HT1080 (cell line): ENCODE measurements at regions not wholly inside any gene's neighbourhood (a gene's known extent, or its start where the extent isn't known, plus 50 kb on each side); places are given as distances from the start of the nearest gene placed in this dataset.
A peak's percentile ranks its signal among the peaks of the same experiment; 100 is the strongest.

Source experiments
- DNase-seq: peaks from one replicate; pipeline ENCODE4 v3.0.0-alpha.2; 2015; ENCODE audit warnings: low read depth

DNA sequence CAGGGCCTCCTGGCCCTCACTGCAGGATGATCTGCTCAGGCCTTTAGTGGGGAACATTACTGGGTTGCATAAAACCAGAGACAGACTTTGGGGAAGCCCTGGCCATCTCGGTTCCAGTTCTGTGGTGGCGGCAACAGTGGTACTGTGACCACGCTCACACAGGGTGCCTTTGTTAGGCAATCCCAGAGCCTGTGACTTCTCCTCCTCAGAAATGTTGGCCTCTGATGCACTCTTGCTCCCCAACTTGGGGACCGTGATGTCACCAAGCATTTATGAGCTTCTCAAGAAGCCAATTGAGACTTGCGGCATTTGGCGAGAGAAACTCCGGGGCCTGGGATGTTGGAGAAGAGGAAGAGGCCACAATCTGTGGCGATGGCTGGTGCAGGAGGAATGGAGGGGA lies 80.9 kb upstream of the PKDCC start:
- DNase-seq = no peak

DNA sequence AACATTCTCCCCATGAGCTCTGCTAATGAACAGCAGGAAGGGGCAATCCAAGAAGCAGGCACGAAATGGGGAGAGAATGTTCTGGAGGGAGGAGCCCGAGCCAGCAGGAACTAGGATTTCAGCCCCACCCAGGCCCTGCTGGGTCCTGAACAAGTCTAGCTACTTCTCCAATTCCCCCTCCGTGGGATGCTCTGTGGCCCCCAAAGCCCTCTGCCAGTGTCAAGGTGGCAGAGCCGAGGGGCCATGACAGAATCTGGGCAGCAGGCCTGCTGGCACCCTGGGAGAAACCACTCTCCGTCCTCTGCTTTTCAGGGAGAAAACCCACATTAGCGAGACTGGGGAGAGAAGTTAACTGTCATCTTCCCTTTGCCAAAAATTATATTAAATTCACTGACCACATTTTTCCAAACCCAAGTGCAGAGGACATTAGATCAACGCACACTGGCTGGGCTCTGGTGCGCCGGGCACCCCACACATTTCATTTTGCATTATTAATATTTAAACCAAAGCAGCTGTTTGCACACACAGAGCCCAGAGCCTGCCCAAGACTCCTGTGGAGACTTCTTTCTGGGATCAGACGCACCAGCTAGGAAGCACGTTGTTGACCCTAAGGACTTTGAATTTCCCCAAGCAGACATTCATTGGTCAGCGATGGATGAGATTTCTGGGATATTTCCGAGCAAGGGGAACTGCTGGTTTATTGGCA lies 80.2 kb upstream of the PKDCC start:
- no peak for DNase-seq

DNA sequence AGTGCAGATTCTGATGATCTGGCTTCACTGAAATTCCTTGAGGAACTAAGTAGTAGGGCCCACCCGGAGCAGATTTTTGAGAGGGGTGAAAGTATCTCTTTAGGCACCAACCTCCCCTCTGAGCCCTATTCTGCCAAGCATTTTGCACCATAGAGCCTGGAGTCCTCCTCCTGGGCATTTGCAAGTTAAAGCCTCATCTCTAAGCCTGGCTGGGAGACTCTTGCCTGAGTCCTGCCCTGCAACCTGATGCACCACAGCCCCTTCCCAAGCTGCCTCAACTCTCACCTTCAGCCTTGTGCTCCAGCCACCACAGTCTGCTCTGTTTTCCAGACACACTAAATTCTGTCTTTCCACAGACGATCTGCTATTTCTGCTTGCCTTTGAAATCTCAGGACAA lies 79.6 kb upstream of the PKDCC start:
- DNase-seq = no peak

DNA sequence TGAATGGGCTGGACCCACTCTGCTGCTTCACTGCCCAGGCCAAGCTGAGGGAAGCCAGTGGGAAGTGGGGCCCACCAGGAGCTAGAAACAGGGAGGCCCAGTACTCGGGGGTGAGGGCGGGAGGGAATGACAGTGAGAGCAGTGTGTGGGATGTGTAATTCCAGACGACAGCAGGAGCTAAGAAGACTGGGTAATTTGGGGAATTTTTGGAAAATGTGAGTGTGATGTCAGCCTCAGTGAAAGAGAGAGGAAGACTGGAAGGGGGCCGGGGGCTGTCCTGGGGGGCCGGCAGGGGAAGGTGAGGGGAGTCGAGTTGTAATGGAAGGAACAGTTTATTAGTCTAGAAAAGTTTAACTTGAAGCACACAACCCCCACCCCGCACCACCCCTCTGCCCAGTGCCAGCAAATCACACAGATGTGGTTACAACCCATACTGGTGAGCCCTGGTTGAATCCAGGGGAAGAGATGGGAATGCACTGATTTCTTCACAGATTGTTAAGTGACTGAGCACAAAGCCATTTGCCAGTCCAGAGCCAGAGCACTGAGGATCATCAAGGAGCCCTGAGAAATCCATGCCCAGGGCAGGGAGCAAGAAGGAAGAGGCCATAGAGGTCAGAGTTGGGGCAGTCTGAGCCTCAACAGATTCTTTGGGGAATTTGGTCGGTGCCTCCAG lies 76.7 kb upstream of the PKDCC start:
- no peak for DNase-seq

DNA sequence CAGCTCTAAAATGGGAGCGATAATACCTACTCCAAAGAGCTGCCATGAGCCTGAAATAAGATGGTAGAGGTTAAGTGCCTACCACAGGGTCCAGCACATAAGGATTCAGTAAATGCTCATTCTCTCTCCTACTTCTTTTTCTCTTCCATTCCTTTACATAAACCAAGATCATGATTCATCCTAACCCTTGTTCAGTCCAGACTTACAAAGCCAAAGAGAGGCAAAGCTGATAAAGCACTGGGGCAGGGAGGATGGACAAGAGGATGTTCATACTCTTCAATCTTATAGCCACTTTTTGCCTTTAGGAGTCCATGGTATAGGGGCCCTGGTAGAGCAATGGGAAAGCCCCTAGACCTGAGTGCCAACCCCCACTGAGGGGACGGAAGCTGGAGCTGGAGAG lies 75.6 kb upstream of the PKDCC start:
- no peak for DNase-seq

DNA sequence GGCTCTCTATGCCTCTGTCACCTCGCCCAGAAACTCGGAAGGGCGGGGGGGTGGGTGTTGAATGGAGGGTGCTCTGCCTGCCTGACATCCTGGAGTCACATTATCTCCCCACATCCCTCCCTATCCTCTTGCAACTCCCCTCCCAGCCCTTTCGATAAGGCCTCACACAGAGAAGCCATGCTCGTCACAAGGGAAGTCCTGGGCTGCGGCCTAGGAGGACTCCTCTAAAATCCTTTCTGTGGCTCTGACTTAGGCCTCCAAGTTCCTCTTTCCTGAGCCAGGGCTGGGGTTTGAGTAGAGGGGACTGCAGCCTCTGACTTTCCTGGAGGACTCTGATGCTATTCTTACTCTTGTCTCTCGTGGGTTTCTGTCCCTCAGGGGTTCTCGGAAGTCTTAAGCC lies 75.0 kb upstream of the PKDCC start:
- DNase-seq = no peak

DNA sequence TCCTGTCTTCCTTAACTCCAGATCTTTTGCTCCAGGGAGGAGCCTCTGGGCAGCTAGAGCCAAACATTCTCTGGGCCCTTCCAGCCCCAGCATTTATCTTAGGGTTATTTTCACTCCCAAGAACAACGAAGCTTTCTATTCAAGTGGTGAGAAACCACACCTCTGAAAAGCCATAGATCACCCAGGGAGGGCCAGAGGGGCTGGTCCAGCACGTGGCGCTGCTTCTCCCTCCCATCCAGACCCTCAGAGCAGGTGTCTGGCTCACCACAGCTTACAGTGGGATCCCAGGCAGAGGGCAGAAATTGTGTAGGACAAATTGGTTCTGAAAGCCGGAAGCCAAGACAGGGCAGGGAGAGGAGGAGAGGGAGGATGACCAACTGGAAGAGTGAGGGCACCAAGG lies 74.0 kb upstream of the PKDCC start:
- no peak for DNase-seq

DNA sequence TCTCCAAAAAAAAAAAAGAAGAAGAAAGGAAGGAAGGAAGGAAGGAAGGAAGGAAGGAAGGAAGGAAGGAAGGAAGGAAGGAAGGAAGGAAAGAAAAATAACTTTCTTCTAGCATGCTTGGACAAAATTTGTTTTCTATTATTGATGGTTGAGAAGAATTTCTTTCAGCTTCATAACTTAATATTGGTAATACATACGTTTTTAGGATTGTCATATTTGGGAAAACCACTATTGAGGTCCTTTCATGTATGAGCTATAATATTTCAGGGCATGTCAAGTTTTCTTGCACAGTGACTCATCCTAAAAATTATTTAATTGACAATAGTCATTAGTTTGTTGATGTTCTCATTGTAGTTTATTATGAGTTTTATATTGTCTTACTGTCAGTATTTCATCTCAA lies 66.4 kb upstream of the PKDCC start:
- DNase-seq = no peak

DNA sequence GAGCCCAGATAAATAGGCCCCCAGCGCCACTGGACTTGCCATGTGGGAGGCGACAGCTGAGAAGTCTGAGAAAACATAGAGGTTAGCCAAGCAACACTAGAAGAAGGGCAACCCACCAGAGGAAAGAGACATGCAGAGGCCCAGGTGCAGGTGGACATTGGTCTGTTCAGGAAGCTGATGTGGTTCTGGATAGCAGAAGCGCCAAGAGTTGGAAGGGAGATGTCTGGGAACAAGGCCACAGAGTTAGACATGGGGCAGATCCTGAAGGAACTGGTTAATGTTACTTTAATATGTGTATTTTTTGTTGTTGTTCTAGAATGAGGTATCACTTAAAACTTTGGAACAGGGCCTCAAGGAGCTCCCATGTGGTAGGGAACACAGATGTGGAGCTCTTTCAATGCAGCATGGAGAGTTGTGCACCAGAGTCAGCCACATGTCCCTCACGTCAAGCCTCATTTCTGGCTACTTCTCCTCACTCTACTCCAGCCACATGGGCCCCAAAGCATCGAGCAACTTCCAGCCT lies 62.2 kb upstream of the PKDCC start:
- DNase-seq = no peak

DNA sequence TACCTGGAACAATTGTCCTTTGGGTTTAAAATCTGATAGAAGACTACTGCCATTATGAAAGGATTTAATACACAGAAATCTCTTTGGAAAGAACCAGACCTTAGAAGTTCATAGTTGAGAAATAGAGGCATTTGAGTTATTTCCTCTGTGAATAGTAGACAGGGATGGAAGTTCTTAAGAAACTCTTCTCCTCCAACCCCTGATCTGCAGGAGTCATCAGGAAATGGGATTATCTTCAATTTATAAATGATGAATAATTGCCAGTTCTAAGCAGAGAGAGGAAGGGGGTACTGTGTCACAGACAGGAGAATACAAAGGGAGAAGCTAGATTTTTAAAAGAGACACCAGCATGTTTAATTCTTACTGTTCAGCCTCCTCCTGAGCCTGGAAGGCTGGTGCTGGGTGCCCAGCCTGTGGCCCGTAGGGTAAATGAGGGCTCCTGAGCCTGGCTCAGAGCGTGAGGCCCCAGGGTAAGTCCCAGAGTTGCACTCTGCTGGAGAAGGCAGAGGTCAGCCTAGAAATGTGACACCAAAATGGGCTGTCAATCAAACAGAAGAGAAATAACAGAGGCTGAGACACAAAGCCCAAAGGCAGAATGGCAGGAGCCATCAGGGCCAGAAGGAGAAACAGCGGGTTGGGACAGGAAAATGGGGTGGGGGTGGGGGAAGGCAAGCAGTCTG lies 58.2 kb upstream of the PKDCC start:
- no peak for DNase-seq

DNA sequence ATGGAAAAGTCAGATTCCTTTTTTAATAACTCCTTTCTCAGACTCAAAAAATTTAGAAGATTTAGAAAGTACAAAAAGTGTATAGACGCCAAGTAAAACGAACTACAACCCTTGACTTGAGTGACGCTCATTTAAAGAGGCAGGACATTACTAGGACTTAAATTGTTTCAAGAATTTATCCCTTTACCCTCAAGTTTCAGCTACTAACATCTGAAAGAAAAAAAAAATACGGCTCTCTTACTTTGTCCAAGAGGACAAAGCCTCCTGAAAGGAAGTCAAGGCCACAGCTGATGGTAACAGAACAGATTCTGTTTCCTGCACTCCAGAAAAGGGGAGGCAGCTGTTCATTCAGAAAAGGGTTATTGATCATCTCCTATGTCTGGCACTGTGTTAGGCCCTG lies 57.6 kb upstream of the PKDCC start:
- no peak for DNase-seq

DNA sequence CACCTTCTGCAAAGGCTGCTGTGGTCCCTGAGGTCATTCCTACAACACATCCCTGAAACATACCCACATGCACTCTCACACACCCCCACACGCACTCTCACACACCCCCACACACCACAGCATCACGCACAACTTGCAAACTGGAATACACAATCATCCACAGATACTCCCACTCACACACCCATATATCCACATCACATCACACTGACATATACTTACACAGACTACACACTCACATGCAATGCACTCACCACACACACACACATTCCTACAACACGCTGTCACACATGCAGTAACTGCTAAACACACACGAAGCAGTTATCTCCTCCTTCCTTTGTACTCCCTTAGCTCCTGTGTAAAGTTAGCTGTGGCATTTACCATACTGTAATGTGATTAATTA lies 57.1 kb upstream of the PKDCC start:
- DNase-seq = no peak

DNA sequence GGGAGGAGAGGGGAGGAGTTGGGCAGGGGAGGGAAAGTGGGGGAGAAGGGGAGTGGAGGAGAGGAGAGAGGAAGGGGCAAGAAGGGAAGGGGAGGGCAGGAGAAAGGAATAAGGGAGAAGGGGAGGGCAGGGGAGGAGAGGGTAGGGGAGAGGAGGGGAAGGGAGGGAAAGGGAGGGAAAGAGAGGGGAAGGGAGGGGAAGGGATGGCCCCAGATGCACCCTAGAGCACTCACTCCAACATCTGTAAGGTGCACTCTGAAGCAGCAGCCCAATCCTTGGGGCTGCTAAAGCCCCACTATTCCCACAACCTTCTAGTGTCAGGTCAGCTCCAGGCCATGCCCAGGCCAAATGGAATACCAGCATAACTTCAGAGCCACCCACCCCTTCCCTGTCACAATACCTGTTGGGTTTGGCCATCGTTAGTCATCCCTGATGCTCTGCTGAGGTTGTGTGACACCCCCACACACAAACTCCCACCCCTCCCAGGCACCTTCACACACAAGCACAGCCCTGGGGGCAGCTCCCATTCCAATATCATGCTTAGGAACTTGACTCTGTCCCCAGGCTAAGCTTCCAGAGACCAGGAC lies 55.7 kb upstream of the PKDCC start:
- no peak for DNase-seq

DNA sequence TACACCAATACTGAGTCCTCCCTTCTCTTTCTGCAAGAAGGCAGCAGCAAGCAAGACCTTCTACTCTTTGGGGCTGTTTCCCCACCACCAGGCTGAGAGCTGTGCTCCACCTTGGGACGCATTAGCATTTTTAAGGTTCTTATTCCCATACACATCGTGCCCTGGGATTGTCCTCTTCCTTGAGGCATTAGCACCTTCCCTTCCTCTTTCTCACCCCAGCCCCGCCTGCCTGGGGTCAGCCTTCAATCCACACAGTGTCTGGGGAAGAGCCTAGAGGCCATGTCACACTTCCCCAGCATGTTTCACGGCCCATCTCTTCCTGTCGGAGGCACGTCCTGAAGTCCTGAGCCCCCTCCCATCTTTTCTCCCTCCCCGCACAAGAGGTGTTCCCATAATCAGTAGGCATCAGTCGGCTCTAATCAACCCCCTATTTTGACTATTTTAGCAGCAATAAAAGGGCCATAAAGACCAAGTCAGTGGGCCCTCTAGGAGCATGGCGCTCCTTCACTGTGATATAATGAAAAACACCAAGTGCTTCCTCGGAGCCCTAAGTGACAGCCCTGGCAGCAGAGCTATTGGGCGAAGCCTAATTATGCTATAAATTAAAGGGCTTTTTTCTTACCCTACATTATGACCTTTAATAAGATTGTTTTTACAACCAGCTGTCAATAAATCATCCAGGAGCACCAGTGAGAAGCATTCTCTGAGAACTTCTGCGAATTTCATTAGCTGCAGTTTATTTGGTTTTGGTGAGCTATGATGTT lies 55.0 kb upstream of the PKDCC start:
- no peak for DNase-seq

DNA sequence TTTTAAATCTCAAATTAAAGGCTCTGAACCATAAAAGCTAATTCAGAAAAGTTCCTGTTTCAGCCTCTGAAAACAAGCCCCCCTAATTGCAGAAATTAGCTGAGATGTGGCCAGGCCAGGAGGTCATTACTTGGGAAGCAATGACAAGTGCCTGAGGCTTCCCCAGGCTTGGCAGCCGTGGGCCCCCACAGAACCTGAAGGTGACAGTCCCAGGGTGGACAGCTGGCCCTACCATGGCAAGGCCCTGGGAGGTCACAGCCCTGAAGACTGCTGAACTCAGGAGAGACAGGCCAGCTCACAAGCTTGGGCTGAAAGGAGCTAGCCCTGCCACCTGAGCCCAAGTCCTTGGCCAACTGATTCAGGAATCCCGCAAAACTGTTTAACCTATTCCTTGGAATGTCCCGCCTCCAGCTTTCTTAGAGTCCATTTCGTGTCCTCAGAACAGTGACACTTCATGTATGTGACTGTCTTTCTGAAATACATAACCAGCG lies 54.3 kb upstream of the PKDCC start:
- no peak for DNase-seq

DNA sequence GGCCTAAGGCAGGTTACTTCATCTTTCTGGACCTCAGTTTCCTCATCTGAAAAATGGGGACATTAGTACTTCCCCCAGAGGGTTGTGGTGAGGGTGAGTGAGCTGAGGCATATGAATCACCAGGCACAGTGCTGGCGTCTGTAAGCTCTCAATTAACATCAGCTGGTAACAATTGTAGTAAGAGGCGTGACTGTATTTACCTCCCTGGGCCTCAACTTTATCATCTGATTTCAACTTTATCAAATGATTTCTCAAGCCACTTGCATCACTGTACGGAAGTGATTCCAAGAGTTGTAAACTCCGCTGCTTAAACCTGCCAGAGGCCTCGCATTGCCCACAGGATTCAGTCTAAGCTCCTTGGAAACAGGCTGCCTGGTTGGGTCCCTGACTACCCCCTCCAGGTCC lies 53.6 kb upstream of the PKDCC start:
- peak; percentile 26 for DNase-seq

DNA sequence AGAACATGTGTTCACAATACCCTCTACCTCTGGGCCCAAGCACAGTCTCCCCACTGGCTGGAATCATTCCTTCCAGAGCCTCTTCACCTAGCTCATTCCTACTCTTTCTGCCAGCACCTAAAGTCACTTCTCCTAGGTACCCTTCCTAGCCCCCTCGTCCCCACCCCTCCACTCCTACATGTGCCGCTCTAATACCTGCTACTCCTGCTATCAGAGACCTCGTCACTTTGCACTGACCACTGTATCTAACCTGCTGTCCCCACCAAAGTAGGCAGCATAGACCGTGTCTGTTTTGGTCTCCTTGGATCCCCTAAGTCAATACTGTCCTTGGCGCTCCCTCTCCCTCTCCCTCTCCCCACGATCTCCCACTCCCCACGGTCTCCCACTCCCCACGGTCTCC lies 53.2 kb upstream of the PKDCC start:
- DNase-seq = no peak

DNA sequence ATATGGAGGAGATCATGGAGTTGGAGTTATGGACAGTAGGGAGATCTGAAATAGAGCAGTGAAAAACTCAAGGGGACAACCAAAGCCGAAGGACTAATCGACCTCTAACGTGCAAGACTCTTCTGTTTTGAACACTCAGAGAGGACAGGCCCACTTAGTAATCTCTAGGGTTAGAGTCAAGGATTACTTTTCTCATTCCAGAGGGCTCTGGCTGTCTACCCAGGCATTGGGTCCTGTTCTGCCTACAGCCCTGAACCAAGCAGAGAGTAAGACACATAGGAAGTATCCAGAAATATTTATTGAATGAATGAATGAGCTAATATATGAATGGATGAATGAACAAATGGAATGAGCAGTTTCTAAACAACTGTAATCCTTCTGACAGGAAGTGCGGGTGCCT lies 50.3 kb upstream of the PKDCC start:
- no peak for DNase-seq
